ENCODE measurements at regions not wholly inside any gene's neighbourhood (a gene's known extent, or its start where the extent isn't known, plus 50 kb on each side); places are given as distances from the start of the nearest gene placed in this dataset.

DNA sequence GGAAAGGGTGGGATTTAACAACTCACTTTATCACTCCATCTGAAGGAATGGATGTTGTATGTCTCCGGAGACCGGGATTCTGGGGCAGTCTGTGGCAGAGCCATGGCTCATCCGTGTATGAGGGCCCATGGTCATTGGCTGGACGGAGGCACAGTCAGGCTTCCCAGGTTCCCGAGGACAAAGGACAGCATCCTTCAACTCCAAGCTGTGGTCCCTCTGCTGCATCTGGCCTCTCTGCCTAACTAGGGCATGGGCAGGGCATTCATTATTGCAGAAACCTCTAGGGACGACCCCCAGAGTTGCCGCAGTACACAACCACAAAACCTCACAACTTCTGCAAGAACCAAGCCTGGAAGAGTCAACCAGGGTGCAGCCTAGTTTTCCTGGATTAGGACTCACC is 525.2 kb downstream of the GLRX3 start:
- H3K27me3 Mint-ChIP-seq, result peaks cover 4% of the 10 kb centered on the region
- no peaks in the 10 kb centered on the region for H3K36me3 Mint-ChIP-seq (ENCODE audit: low read depth)
- intact Hi-C loops (cut with micrococcal nuclease), result no loop called here
- H3K9me3 Mint-ChIP-seq, result peaks cover 9% of the 10 kb centered on the region
- H3K4me3 Mint-ChIP-seq, result no peak overlapping the region
- no peak overlapping the region for H3K27ac Mint-ChIP-seq
- no peaks in the 10 kb centered on the region for H3K4me1 Mint-ChIP-seq (ENCODE audit: low read depth)

DNA sequence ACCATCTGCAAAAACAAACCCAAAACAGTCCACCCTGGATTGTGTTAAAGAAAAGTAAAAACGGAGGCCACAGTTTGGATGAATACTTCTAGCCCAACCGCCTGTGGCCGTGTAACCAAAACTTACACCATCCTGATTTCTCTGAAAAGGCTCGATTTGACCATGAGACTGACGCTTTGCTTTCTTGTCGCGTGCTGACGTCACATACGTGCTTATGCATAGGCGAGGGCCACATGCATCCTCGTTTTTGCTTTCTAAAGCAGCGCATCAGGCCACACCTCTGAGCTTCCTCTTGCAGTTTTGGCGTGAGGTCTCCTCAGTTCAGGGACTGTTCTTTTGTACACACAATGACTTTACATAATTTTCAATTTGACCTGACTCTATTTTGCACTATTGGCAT is 526.6 kb downstream of the GLRX3 start:
- Mint-ChIP-seq H3K27me3 (peaks cover 3% of the 10 kb centered on the region), H3K4me1 (ENCODE audit: low read depth) (no peaks in the 10 kb centered on the region), H3K27ac (no peak overlapping the region), H3K9me3 (peaks cover 10% of the 10 kb centered on the region), H3K36me3 (ENCODE audit: low read depth) (no peaks in the 10 kb centered on the region), H3K4me3 (no peak overlapping the region)
- intact Hi-C loops (cut with micrococcal nuclease), result no loop called here

DNA sequence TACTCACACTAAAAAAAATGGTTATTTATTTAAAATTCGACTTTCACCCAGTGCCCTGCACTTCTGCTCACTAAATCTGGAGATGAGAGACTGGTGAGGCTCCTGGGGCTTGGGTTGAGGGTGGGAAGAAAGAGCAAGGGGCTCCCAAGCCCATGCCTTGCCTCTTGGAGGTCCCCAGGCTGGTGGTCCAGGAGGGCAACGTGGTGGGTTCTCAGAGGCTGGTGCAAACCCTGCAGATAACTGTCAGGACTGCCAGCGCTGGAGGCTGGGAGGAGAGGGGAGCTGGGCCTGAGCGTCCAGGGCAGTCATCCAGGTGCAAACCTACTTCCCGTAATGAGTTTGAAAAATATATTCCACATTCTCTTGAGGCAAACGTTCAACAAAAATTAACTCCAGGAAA is 528.3 kb downstream of the GLRX3 start:
- no peaks in the 10 kb centered on the region for H3K4me1 Mint-ChIP-seq (ENCODE audit: low read depth)
- H3K27ac Mint-ChIP-seq, result no peak overlapping the region
- H3K9me3 Mint-ChIP-seq, result peaks cover 10% of the 10 kb centered on the region
- H3K27me3 Mint-ChIP-seq, result no peaks in the 10 kb centered on the region
- H3K4me3 Mint-ChIP-seq, result no peak overlapping the region
- no peaks in the 10 kb centered on the region for H3K36me3 Mint-ChIP-seq (ENCODE audit: low read depth)
- intact Hi-C loops (cut with micrococcal nuclease), result no loop called here

DNA sequence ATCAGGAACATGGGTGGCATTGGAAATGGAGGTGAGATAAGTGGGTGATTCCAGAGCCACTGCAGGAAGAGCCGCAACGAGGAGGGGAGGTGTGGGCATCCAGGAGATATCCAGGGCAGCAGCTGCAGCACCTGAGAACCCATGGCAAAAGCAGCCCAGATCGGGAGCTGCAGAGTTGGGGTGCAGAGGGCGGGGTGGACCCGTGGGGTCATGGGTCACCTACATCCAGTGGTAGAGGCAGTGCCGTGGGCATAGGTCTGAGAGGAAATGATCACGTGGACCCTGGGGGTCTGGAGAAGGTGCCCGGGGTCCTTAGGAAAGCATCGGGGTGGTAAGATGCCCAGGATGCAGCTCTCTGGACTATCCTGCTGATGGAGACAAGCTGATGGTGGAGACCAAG is 530.0 kb downstream of the GLRX3 start:
- H3K27ac Mint-ChIP-seq, result no peak overlapping the region
- no peak overlapping the region for H3K4me3 Mint-ChIP-seq
- H3K4me1 Mint-ChIP-seq (ENCODE audit: low read depth), result no peaks in the 10 kb centered on the region
- no peaks in the 10 kb centered on the region for H3K36me3 Mint-ChIP-seq (ENCODE audit: low read depth)
- H3K27me3 Mint-ChIP-seq, result no peaks in the 10 kb centered on the region
- intact Hi-C loops (cut with micrococcal nuclease), result no loop called here
- peaks cover 10% of the 10 kb centered on the region for H3K9me3 Mint-ChIP-seq

DNA sequence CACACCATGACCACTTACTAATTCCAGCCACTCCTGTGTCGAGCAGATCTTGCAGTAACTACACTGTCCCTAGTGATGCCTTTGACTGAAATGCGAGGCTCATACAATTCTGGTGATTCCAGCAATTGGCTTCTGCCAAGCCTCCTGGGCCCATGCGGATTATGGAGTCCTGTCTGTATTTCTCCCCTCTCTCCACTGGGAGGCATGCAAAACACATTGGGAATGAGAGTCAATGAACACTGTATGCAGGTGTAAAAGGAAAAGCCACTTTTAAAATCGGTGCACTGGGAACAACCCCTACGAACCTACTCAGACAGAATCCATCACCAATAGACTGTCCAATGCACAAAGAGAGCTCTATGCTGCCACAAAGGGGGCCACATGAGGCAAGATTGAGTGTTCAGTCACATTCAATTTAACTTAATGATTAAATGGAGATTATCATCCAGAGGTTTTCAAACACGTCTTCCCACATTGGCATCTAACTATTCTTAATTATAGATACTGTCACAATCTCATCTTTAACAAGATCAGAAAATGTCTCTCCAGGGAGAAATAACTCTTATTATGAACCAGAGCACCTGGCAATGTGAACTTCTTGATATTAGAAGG is 550.6 kb downstream of the GLRX3 start:
- no peak overlapping the region for H3K4me3 Mint-ChIP-seq
- H3K9me3 Mint-ChIP-seq, result peaks cover 10% of the 10 kb centered on the region
- H3K27ac Mint-ChIP-seq, result no peak overlapping the region
- no peaks in the 10 kb centered on the region for H3K4me1 Mint-ChIP-seq (ENCODE audit: low read depth)
- no peaks in the 10 kb centered on the region for H3K27me3 Mint-ChIP-seq
- no peaks in the 10 kb centered on the region for H3K36me3 Mint-ChIP-seq (ENCODE audit: low read depth)
- intact Hi-C loops (cut with micrococcal nuclease), result no loop called here

DNA sequence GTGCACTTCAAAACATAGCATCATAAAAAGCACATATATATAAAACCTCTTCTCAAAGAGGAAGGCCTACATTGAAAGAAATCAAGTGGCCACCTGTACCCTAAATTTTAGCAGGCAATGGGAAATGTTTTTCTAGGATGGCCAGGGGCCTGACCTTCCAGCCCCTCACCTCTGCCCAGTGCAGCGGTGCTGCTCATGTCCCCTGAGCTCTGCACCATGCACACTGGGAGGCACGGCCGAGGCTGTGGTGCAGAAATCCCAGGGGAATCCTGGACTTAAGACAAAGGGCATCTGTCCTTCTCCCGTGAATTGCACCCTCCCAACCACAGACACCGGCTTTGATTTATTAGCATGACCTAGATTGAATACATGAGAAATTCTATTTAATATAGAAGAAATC is 551.4 kb downstream of the GLRX3 start:
- no peak overlapping the region for H3K27ac Mint-ChIP-seq
- intact Hi-C loops (cut with micrococcal nuclease), result no loop called here
- no peaks in the 10 kb centered on the region for H3K4me1 Mint-ChIP-seq (ENCODE audit: low read depth)

DNA sequence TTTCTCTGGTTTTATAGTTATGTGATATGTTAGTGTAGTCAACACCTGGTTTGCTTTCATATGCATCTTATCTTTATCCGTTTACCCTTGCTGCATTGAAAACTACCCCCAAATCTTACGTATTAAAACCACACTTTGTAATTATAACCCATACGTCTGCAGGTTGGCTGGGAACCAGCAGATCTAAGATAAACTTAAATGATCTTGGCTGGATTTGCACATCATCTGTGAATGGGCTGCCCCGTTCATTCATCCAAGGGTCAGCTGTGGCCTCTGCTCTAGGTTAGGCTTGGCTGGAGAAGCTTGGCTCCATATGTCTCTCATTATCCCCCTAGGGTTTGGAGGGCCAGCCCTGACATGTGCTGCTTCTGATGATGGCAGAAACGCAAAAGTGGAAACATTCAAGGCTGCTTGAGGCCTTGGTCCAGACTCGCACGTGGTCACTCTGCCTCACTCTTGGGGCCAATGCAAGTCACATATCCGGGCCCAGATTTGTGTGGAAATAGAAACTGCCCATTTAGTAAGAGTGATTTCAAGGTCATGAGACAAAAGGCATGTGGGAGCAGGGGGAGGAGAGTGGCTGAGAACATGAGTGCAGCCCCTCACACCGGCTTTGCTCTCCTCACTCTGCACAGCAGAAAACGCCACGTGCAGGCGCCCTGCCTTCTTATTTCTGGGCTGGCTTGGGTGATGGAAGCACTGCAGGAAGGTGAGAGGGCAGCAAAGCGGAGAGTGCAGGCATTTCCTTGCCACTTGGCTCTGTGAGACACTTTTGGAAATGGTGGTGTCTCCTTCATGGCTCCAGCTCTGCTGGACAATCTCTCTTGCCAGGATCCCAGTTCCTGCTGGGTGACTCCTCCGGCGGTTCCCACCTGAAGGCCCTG is 553.8 kb downstream of the GLRX3 start:
- H3K27ac Mint-ChIP-seq, result no peak overlapping the region
- no peak overlapping the region for H3K4me3 Mint-ChIP-seq
- H3K27me3 Mint-ChIP-seq, result peaks cover 4% of the 10 kb centered on the region
- intact Hi-C loops (cut with micrococcal nuclease), result no loop called here
- peaks cover 1% of the 10 kb centered on the region for H3K9me3 Mint-ChIP-seq
- no peaks in the 10 kb centered on the region for H3K36me3 Mint-ChIP-seq (ENCODE audit: low read depth)
- H3K4me1 Mint-ChIP-seq (ENCODE audit: low read depth), result no peaks in the 10 kb centered on the region

More for the DNA sequence above, 551.4 kb downstream of the GLRX3 start:
- Mint-ChIP-seq H3K4me3 (no peak overlapping the region), H3K36me3 (ENCODE audit: low read depth) (no peaks in the 10 kb centered on the region), H3K27me3 (peaks cover 2% of the 10 kb centered on the region), H3K9me3 (peaks cover 10% of the 10 kb centered on the region)

DNA sequence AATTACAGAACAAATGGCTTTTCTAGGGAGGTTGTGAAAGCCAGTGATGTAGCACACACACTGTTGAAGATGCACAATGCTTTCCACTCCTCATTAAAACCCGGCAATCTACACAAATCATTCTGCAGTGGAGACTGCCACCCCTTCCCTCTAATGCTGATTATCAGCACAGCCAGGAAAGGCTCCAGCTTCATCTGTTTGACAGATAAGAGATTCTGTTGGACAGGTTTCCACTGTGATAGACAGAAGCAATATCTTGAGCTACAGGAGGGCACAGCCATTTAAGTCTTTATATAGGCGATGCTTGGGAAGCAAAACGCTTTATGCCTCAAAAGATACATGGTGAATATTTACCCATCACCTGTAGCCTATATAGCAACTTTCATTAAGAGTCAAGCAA is 555.6 kb downstream of the GLRX3 start:
- Mint-ChIP-seq H3K4me1 (ENCODE audit: low read depth) (no peaks in the 10 kb centered on the region), H3K27ac (no peak overlapping the region), H3K4me3 (no peak overlapping the region), H3K27me3 (peaks cover 4% of the 10 kb centered on the region), H3K36me3 (ENCODE audit: low read depth) (no peaks in the 10 kb centered on the region), H3K9me3 (no peaks in the 10 kb centered on the region)
- intact Hi-C loops (cut with micrococcal nuclease), result no loop called here

DNA sequence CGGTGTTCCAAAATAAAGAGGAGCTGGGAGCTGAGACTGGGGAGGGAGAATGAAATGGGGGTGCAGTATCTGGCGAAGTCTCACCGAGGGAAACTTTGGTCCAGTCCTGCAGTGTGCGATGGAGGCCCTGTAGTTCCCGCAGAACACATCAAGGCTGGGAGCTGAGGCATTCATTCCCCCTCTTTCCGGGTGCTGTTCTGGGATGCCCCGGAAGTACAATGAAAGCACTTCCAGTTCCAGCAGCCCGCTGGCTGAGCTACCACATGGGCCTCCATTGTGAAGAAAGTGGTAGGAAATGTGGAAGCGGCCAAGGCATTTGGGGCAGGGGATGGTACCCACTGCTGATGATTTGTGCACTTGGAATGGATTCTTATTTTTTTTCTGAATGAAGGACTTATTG is 560.7 kb downstream of the GLRX3 start:
- Mint-ChIP-seq H3K4me1 (ENCODE audit: low read depth) (no peaks in the 10 kb centered on the region), H3K9me3 (no peaks in the 10 kb centered on the region), H3K36me3 (ENCODE audit: low read depth) (no peaks in the 10 kb centered on the region), H3K4me3 (no peak overlapping the region), H3K27me3 (peaks cover 4% of the 10 kb centered on the region), H3K27ac (no peak overlapping the region)
- intact Hi-C loops (cut with micrococcal nuclease), result no loop called here

DNA sequence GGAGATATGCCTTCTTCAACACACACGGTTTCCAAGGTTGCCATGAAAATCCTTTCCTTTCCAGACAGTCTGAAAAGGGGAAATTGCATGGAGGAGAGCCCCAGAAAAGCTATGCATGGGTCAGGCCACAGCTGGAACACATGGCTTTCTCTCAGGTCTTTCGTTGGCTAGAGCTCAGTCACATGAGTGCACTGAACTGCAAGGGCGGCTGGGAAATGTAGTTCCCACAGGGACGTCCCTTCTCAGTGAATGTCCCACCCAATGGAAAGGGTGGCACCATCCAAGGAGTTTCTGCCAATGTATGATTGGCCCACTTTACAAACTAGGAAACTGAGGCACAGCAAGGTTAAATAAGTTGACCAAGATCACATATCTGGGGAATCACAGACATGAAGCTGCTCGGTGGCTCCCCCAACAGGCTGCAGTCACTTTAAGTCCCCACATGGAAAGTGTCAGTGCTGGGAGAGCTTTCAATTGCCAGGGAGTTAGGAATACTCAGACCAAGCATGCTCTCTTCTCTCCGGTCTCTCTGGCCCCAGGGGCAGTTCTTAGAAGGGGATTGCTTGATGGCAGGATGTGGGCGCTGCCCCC is 571.3 kb downstream of the GLRX3 start:
- peaks cover 1% of the 10 kb centered on the region for H3K27me3 Mint-ChIP-seq
- intact Hi-C loops (cut with micrococcal nuclease), result no loop called here

DNA sequence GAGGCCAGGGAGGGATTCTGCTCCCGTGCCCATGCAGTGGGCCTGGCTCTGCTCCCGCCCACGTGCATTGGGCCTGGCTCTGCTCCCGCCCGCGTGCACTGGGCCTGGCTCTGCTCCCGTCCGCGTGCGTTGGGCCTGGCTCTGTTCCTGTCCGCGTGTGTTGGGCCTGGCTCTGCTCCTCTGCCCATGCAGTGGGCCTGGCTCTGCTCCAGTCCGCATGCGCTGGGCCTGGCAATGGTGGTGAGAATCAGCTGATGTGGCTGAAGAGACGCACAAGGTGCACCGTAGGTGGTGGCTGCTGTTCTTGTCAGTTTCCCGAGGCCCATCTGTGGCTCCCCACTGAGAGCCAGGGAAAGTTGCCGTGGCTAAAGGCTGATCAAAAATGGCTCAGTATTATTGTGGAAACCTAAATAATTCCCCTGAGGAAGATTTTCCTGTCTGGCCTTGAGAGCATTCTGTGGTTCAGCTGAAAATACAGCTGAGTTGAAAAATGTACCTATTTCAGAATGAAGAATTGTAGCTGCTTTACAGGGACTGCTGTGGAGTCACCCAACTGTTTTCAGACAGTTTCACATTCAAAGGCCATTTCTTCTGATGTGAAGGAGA is 572.4 kb downstream of the GLRX3 start:
- no peak overlapping the region for H3K27ac Mint-ChIP-seq
- H3K27me3 Mint-ChIP-seq, result peaks cover 1% of the 10 kb centered on the region
- no peaks in the 10 kb centered on the region for H3K4me1 Mint-ChIP-seq (ENCODE audit: low read depth)
- H3K36me3 Mint-ChIP-seq (ENCODE audit: low read depth), result no peaks in the 10 kb centered on the region
- H3K4me3 Mint-ChIP-seq, result no peak overlapping the region
- no peaks in the 10 kb centered on the region for H3K9me3 Mint-ChIP-seq
- intact Hi-C loops (cut with micrococcal nuclease), result no loop called here

More for the DNA sequence above, 571.3 kb downstream of the GLRX3 start:
- no peaks in the 10 kb centered on the region for H3K4me1 Mint-ChIP-seq (ENCODE audit: low read depth)
- no peak overlapping the region for H3K4me3 Mint-ChIP-seq
- no peak overlapping the region for H3K27ac Mint-ChIP-seq
- no peaks in the 10 kb centered on the region for H3K36me3 Mint-ChIP-seq (ENCODE audit: low read depth)
- H3K9me3 Mint-ChIP-seq, result no peaks in the 10 kb centered on the region

DNA sequence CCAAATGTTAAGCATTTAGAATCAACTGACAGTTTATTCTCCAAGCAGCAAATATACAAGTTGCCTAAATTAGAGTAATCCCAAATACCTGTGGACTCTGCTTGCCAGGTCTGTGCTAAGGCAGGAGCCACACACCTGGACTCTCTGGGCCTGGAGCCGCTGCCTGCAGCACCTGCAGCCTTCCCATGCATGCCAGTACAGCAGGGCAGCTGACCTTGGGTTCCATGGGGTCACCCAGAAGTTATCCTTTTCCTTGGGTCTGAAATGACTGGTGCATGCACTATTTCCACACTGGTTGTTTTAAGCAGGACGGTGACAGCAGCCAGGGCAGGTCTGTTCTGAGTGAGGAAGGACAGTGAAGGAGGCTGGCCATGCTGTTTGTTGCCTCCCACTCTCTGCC is 573.2 kb downstream of the GLRX3 start:
- H3K4me3 Mint-ChIP-seq, result no peak overlapping the region
- intact Hi-C loops (cut with micrococcal nuclease), result no loop called here
- H3K27me3 Mint-ChIP-seq, result no peaks in the 10 kb centered on the region
- H3K4me1 Mint-ChIP-seq (ENCODE audit: low read depth), result no peaks in the 10 kb centered on the region
- no peaks in the 10 kb centered on the region for H3K36me3 Mint-ChIP-seq (ENCODE audit: low read depth)
- no peak overlapping the region for H3K27ac Mint-ChIP-seq
- H3K9me3 Mint-ChIP-seq, result no peaks in the 10 kb centered on the region

DNA sequence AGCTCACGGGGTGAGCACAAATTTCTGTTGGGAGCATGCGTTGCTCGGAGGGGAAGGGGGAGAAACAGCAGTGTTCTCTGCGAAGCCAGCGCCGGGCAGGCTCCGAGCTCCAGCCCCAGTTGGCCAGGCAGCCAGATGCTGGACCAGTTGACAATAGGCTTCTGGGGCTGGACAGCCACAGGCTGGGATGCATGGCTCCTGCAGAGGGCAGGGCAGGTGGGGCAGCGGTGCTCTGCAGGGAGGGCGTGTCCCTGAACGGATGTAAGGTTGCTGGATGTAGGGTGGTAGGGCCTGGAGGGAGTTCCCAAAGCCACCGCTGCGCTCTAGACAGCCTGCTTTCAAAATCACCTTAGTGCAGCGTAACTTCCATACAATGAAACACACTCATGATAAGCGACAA is 574.9 kb downstream of the GLRX3 start:
- Mint-ChIP-seq H3K4me3 (no peak overlapping the region), H3K27me3 (no peaks in the 10 kb centered on the region), H3K9me3 (no peaks in the 10 kb centered on the region), H3K36me3 (ENCODE audit: low read depth) (no peaks in the 10 kb centered on the region), H3K4me1 (ENCODE audit: low read depth) (no peaks in the 10 kb centered on the region), H3K27ac (no peak overlapping the region)
- intact Hi-C loops (cut with micrococcal nuclease), result no loop called here

DNA sequence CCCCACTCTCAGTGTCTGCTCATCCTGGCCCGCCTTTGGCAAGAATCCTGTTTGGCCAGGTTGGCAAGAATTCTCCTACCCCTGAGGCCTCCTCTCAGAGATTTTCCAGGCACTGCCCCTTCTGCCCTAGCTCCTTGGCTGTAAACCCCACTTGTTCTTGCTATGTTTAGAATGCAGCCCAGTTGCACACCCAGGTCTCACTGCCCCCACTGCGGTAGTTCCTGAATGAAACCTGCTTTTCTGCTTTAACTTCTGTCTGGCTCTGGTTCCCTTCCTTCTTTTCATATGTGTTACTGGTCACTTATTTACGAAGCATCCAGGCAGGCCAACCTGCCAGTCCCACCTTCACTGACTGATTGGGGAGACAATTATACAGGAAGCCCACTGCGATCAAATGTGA is 576.9 kb downstream of the GLRX3 start:
- Mint-ChIP-seq H3K27me3 (no peaks in the 10 kb centered on the region), H3K36me3 (ENCODE audit: low read depth) (no peaks in the 10 kb centered on the region), H3K4me1 (ENCODE audit: low read depth) (no peaks in the 10 kb centered on the region), H3K27ac (no peak overlapping the region), H3K9me3 (no peaks in the 10 kb centered on the region), H3K4me3 (no peak overlapping the region)
- intact Hi-C loops (cut with micrococcal nuclease), result no loop called here

Measured in dendritic cell treated with granulocyte-macrophage colony-stimulating factor and Interleukin-4, amounts not matched to agents 40 ng/mL and 50 ng/mL, for 4 days (primary cell).